ENCODE measurements at regions not wholly inside any gene's neighbourhood (a gene's known extent, or its start where the extent isn't known, plus 50 kb on each side); places are given as distances from the start of the nearest gene placed in this dataset.

GRCh38 chrX:7441586-7441985 lies 293.6 kb upstream of the PUDP start:
- Histone ChIP-seq H3K36me3 (ENCODE audit: insufficient read depth, low read length) (no peaks in the 10 kb centered on the region), H3K27me3 (ENCODE audit: insufficient read depth, low read length, poor library complexity, severe bottlenecking) (no peaks in the 10 kb centered on the region), H3K4me3 (ENCODE audit: low read length) (no peak overlapping the region), H3K9me3 (ENCODE audit: low read length) (no peaks in the 10 kb centered on the region), H3K4me1 (ENCODE audit: insufficient read depth, low read length) (no peaks in the 10 kb centered on the region), H3K27ac (ENCODE audit: low read depth, low read length) (no peak overlapping the region)
- Mint-ChIP-seq H3K27ac (no peak overlapping the region), H3K9me3 (peaks cover 0 to 17% (median 6%) of the 10 kb centered on the region in 5 donors), H3K4me1 (no peaks in the 10 kb centered on the region), H3K36me3 (no peaks in the 10 kb centered on the region), H3K27me3 (no peaks in the 10 kb centered on the region), H3K4me3 (no peak overlapping the region)
- no peak for DNase-seq
- POLR2A ChIA-PET, result no interaction called here
- CTCF ChIA-PET, result no interaction called here

DNA sequence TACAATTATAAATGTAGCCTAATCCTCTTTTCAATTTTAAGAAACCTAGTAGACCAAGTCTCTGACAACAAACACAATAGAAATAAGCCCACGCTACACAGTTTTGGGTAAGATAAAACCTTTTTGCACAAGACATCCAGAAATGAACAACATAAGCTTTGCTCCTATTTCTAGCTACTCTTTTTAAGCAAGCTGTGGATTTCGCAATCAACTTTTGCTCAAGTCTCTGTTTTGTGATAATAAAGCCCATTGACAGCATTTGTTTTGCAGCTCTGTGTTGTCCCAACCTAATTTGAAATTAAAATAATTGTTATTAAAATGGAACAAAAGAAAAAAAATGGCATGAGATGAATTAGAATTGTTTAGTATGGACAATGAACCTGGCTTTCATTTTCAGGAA lies 287.9 kb upstream of the PUDP start:
- Histone ChIP-seq H3K27me3 (ENCODE audit: insufficient read depth, low read length, poor library complexity, severe bottlenecking) (no peaks in the 10 kb centered on the region), H3K4me3 (ENCODE audit: low read length) (no peak overlapping the region), H3K4me1 (ENCODE audit: insufficient read depth, low read length) (no peaks in the 10 kb centered on the region), H3K27ac (ENCODE audit: low read depth, low read length) (no peak overlapping the region), H3K9me3 (ENCODE audit: low read length) (no peaks in the 10 kb centered on the region), H3K36me3 (ENCODE audit: insufficient read depth, low read length) (no peaks in the 10 kb centered on the region)
- Mint-ChIP-seq H3K4me3 (no peak overlapping the region), H3K36me3 (no peaks in the 10 kb centered on the region), H3K27me3 (no peaks in the 10 kb centered on the region), H3K27ac (no peak overlapping the region), H3K4me1 (no peaks in the 10 kb centered on the region), H3K9me3 (peaks cover 2 to 6% (median 3%) of the 10 kb centered on the region in 5 donors)
- no peak for DNase-seq
- POLR2A ChIA-PET, result no interaction called here
- CTCF ChIA-PET, result no interaction called here

DNA sequence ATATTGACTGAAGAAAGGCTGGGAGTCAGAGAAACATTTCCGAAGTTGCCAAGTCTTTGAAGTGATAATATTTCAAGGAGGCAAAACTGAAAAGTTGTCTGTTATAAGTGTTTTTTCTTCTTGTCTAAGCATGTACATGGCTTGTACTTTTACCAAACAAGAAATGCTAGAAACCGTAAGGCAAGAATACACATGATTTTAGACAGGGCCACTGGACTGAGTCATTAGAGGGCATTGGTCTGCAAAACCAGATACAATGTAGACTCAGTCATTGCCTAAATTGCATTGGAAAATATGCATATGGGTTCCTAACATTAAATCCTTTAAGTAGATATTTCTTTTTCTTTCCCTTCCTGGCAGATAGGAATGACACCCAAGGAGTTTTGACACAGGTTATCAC lies 284.9 kb upstream of the PUDP start:
- H3K9me3 Mint-ChIP-seq, result peaks cover 0 to 8% (median 4%) of the 10 kb centered on the region in 5 donors
- H3K27ac Mint-ChIP-seq, result no peak overlapping the region
- no peaks in the 10 kb centered on the region for H3K27me3 ChIP-seq (ENCODE audit: insufficient read depth, low read length, poor library complexity, severe bottlenecking)
- no peaks in the 10 kb centered on the region for H3K9me3 ChIP-seq (ENCODE audit: low read length)
- ChIA-PET POLR2A (no interaction called here), CTCF (no interaction called here)
- H3K4me1 ChIP-seq (ENCODE audit: insufficient read depth, low read length), result no peaks in the 10 kb centered on the region
- H3K36me3 Mint-ChIP-seq, result no peaks in the 10 kb centered on the region
- DNase-seq, result no peak
- H3K4me3 Mint-ChIP-seq, result no peak overlapping the region
- no peaks in the 10 kb centered on the region for H3K36me3 ChIP-seq (ENCODE audit: insufficient read depth, low read length)
- no peak overlapping the region for H3K27ac ChIP-seq (ENCODE audit: low read depth, low read length)
- no peak overlapping the region for H3K4me3 ChIP-seq (ENCODE audit: low read length)
- no peaks in the 10 kb centered on the region for H3K4me1 Mint-ChIP-seq
- no peaks in the 10 kb centered on the region for H3K27me3 Mint-ChIP-seq

- Mint-ChIP-seq H3K27me3 (no peaks in the 10 kb centered on the region), H3K4me3 (no peak overlapping the region), H3K36me3 (no peaks in the 10 kb centered on the region), H3K9me3 (peaks cover 0 to 4% (median 0%) of the 10 kb centered on the region in 5 donors), H3K4me1 (no peaks in the 10 kb centered on the region), H3K27ac (no peak overlapping the region)
- Histone ChIP-seq H3K27ac (ENCODE audit: low read depth, low read length) (no peak overlapping the region), H3K4me3 (ENCODE audit: low read length) (no peak overlapping the region), H3K4me1 (ENCODE audit: insufficient read depth, low read length) (no peaks in the 10 kb centered on the region), H3K27me3 (ENCODE audit: insufficient read depth, low read length, poor library complexity, severe bottlenecking) (no peaks in the 10 kb centered on the region), H3K36me3 (ENCODE audit: insufficient read depth, low read length) (no peaks in the 10 kb centered on the region), H3K9me3 (ENCODE audit: low read length) (no peaks in the 10 kb centered on the region)
- DNase-seq, result no peak
- ChIA-PET POLR2A (no interaction called here), CTCF (no interaction called here)
These were observed 272.8 kb upstream of the PUDP start for GRCh38 chrX:7420717-7421116.

DNA sequence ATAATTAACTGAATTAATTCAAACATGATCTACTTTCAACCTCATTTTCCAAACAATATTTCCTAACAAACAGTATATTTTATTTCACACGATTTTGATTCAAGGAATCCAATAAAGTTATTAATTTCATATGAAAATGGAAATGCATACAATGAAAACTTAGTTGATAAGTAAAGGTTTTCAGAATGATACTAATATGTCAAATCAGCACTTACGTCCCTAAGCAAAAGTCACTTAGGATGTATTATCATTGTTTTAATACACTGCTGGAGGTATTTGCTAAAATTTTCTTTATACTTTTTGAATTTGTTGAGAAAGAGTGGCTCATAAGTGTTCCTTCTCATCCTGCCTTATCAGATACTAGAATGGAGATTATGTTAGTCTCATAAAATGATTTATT lies 266.8 kb upstream of the PUDP start:
- no peaks in the 10 kb centered on the region for H3K27me3 ChIP-seq (ENCODE audit: insufficient read depth, low read length, poor library complexity, severe bottlenecking)
- DNase-seq, result no peak
- peaks cover 0 to 11% (median 0%) of the 10 kb centered on the region in 5 donors for H3K9me3 Mint-ChIP-seq
- H3K9me3 ChIP-seq (ENCODE audit: low read length), result no peaks in the 10 kb centered on the region
- no peaks in the 10 kb centered on the region for H3K36me3 Mint-ChIP-seq
- no peak overlapping the region for H3K27ac Mint-ChIP-seq
- no peaks in the 10 kb centered on the region for H3K4me1 ChIP-seq (ENCODE audit: insufficient read depth, low read length)
- no peak overlapping the region for H3K4me3 ChIP-seq (ENCODE audit: low read length)
- no peaks in the 10 kb centered on the region for H3K4me1 Mint-ChIP-seq
- H3K4me3 Mint-ChIP-seq, result no peak overlapping the region
- ChIA-PET CTCF (no interaction called here), POLR2A (no interaction called here)
- no peaks in the 10 kb centered on the region for H3K36me3 ChIP-seq (ENCODE audit: insufficient read depth, low read length)
- no peak overlapping the region for H3K27ac ChIP-seq (ENCODE audit: low read depth, low read length)
- no peaks in the 10 kb centered on the region for H3K27me3 Mint-ChIP-seq

DNA sequence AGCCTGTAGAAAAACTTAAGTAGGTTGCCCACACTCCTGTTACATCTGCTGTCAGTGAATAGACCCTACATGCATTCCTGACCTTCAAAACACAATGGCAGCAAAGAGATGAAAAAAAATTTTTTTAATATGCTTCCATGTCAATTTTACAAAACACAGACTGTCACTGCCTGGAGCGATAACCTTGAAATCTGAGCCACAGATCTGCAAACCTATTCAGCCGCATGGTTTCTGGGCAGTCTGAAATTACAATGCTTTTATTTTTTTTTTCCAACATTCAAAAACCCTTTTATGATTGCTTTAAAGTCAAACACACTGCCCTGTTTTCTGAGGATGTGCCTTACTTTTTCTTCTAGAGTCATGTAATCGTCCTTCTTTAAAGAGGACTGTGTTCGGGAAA lies 264.9 kb upstream of the PUDP start:
- POLR2A ChIA-PET, result no interaction called here
- H3K4me1 Mint-ChIP-seq, result no peaks in the 10 kb centered on the region
- Histone ChIP-seq H3K4me3 (ENCODE audit: low read length) (no peak overlapping the region), H3K27ac (ENCODE audit: low read depth, low read length) (no peak overlapping the region), H3K27me3 (ENCODE audit: insufficient read depth, low read length, poor library complexity, severe bottlenecking) (no peaks in the 10 kb centered on the region), H3K4me1 (ENCODE audit: insufficient read depth, low read length) (no peaks in the 10 kb centered on the region), H3K36me3 (ENCODE audit: insufficient read depth, low read length) (no peaks in the 10 kb centered on the region), H3K9me3 (ENCODE audit: low read length) (no peaks in the 10 kb centered on the region)
- H3K27me3 Mint-ChIP-seq, result no peaks in the 10 kb centered on the region
- H3K9me3 Mint-ChIP-seq, result peaks cover 0 to 12% (median 3%) of the 10 kb centered on the region in 5 donors
- H3K36me3 Mint-ChIP-seq, result no peaks in the 10 kb centered on the region
- CTCF ChIA-PET, result no interaction called here
- H3K4me3 Mint-ChIP-seq, result no peak overlapping the region
- no peak overlapping the region for H3K27ac Mint-ChIP-seq
- no peak for DNase-seq

- H3K27ac Mint-ChIP-seq, result no peak overlapping the region
- no peaks in the 10 kb centered on the region for H3K27me3 Mint-ChIP-seq
- no peaks in the 10 kb centered on the region for H3K4me1 Mint-ChIP-seq
- Histone ChIP-seq H3K27me3 (ENCODE audit: insufficient read depth, low read length, poor library complexity, severe bottlenecking) (no peaks in the 10 kb centered on the region), H3K27ac (ENCODE audit: low read depth, low read length) (no peak overlapping the region), H3K9me3 (ENCODE audit: low read length) (no peaks in the 10 kb centered on the region), H3K4me1 (ENCODE audit: insufficient read depth, low read length) (no peaks in the 10 kb centered on the region), H3K36me3 (ENCODE audit: insufficient read depth, low read length) (no peaks in the 10 kb centered on the region), H3K4me3 (ENCODE audit: low read length) (no peak overlapping the region)
- no peak overlapping the region for H3K4me3 Mint-ChIP-seq
- no peak for DNase-seq
- H3K36me3 Mint-ChIP-seq, result no peaks in the 10 kb centered on the region
- peaks cover 0 to 14% (median 4%) of the 10 kb centered on the region in 5 donors for H3K9me3 Mint-ChIP-seq
- ChIA-PET CTCF (no interaction called here), POLR2A (no interaction called here)
These were observed 261.9 kb upstream of the PUDP start for GRCh38 chrX:7409866-7410265.

GRCh38 chrX:7399373-7399772 lies 251.4 kb upstream of the PUDP start:
- Mint-ChIP-seq H3K27me3 (peaks cover 0 to 3% of the 10 kb centered on the region in 2 donors), H3K27ac (no peak overlapping the region), H3K9me3 (peaks cover 0 to 4% (median 2%) of the 10 kb centered on the region in 5 donors), H3K4me1 (no peaks in the 10 kb centered on the region), H3K36me3 (no peaks in the 10 kb centered on the region), H3K4me3 (no peak overlapping the region)
- no peak overlapping the region for H3K4me3 ChIP-seq (ENCODE audit: low read length)
- H3K9me3 ChIP-seq (ENCODE audit: low read length), result no peaks in the 10 kb centered on the region
- no peak overlapping the region for H3K27ac ChIP-seq (ENCODE audit: low read depth, low read length)
- CTCF ChIA-PET, result no interaction called here
- H3K4me1 ChIP-seq (ENCODE audit: insufficient read depth, low read length), result no peaks in the 10 kb centered on the region
- DNase-seq, result no peak
- no peaks in the 10 kb centered on the region for H3K27me3 ChIP-seq (ENCODE audit: insufficient read depth, low read length, poor library complexity, severe bottlenecking)
- no peaks in the 10 kb centered on the region for H3K36me3 ChIP-seq (ENCODE audit: insufficient read depth, low read length)
- POLR2A ChIA-PET, result no interaction called here

GRCh38 chrX:7390441-7390840 lies 242.5 kb upstream of the PUDP start:
- H3K27ac Mint-ChIP-seq, result no peak overlapping the region
- no peaks in the 10 kb centered on the region for H3K4me1 Mint-ChIP-seq
- H3K27ac ChIP-seq (ENCODE audit: low read depth, low read length), result no peak overlapping the region
- peaks cover 0 to 7% (median 1%) of the 10 kb centered on the region in 5 donors for H3K9me3 Mint-ChIP-seq
- H3K4me3 ChIP-seq (ENCODE audit: low read length), result no peak overlapping the region
- ChIA-PET CTCF (no interaction called here), POLR2A (no interaction called here)
- H3K27me3 Mint-ChIP-seq, result peaks cover 0 to 1% of the 10 kb centered on the region in 2 donors
- H3K36me3 Mint-ChIP-seq, result no peaks in the 10 kb centered on the region
- no peak overlapping the region for H3K4me3 Mint-ChIP-seq
- no peaks in the 10 kb centered on the region for H3K27me3 ChIP-seq (ENCODE audit: insufficient read depth, low read length, poor library complexity, severe bottlenecking)
- DNase-seq, result no peak
- H3K36me3 ChIP-seq (ENCODE audit: insufficient read depth, low read length), result no peaks in the 10 kb centered on the region
- H3K4me1 ChIP-seq (ENCODE audit: insufficient read depth, low read length), result no peaks in the 10 kb centered on the region
- H3K9me3 ChIP-seq (ENCODE audit: low read length), result no peaks in the 10 kb centered on the region
